A673 (cell line): ENCODE measurements at regions not wholly inside any gene's neighbourhood (a gene's known extent, or its start where the extent isn't known, plus 50 kb on each side); places are given as distances from the start of the nearest gene placed in this dataset.

Experiments
- BruUV-seq: library from RNA; stranded (reverse); fragments of 400-500 nt; replicated peaks from 2 replicates; lab custom pipeline; 2021; lab: Mats Ljungman, UMichigan
- CTCF ChIA-PET: fragments of 300-600 bp; sonication (Branson Sonifier 250); formaldehyde crosslinking; loops from one replicate; lab custom pipeline; 2022; ENCODE audit warnings: antibody characterized with exemption; lab: Charles Lee
- POLR2A ChIA-PET: fragments of 300-600 bp; sonication (Branson Sonifier 250); formaldehyde crosslinking; loops from one replicate; lab custom pipeline; 2022; ENCODE audit warnings: antibody characterized with exemption; ENCODE audit not compliant: low non-redundant PET; lab: Charles Lee
- DNase-seq: peaks from one replicate; pipeline ENCODE4 v3.0.0-alpha.2; 2015; ENCODE audit warnings: low spot score
- H3K27ac ChIP-seq: fragments of 200-600 bp; sonication (generic); 2 replicates; pipeline ENCODE4 v1.5.1; 2016; ENCODE audit warnings: mixed run types, low read depth, mild to moderate bottlenecking, mixed read lengths, antibody characterized with exemption, low read length; ENCODE audit not compliant: poor library complexity, severe bottlenecking
- H3K27me3 ChIP-seq: fragments of 200-600 bp; sonication (generic); replicated peaks from 2 replicates; pipeline ENCODE4 v1.6.1; 2017; ENCODE audit warnings: mixed run types, low read depth, mild to moderate bottlenecking, mixed read lengths, antibody characterized with exemption, low read length; ENCODE audit not compliant: insufficient read depth, poor library complexity
- H3K36me3 ChIP-seq: fragments of 200-600 bp; sonication (generic); 2 replicates; pipeline ENCODE4 v1.6.1; 2016; ENCODE audit warnings: mixed run types, mild to moderate bottlenecking, mixed read lengths, antibody characterized with exemption, low read length; ENCODE audit not compliant: insufficient read depth, poor library complexity, severe bottlenecking
- H3K4me1 ChIP-seq: fragments of 200-600 bp; sonication (generic); 2 replicates; pipeline ENCODE4 v1.6.1; 2017; ENCODE audit warnings: mixed run types, mild to moderate bottlenecking, mixed read lengths, antibody characterized with exemption, low read length; ENCODE audit not compliant: insufficient read depth, poor library complexity, severe bottlenecking
- H3K4me3 ChIP-seq: fragments of 200-600 bp; sonication (generic); 2 replicates; pipeline ENCODE4 v1.5.1; 2016; ENCODE audit warnings: low read depth, mixed run types, mild to moderate bottlenecking, mixed read lengths, low read length; ENCODE audit not compliant: poor library complexity, severe bottlenecking
- H3K9me3 ChIP-seq: fragments of 200-600 bp; sonication (generic); 2 replicates; pipeline ENCODE4 v1.6.1; 2016; ENCODE audit warnings: mixed run types, low read depth, mild to moderate bottlenecking, mixed read lengths, antibody characterized with exemption, low read length; ENCODE audit not compliant: poor library complexity, severe bottlenecking
- EZH2 ChIP-seq: fragments of 200-600 bp; sonication (generic); IDR thresholded peaks from 2 replicates; pipeline ENCODE4 v1.6.1; 2017; ENCODE audit warnings: borderline replicate concordance, low read depth, mild to moderate bottlenecking, mixed read lengths, antibody characterized with exemption, low read length; ENCODE audit not compliant: poor library complexity, severe bottlenecking
- intact Hi-C: fragments of 100-400 bp; cut with micrococcal nuclease; formaldehyde crosslinking; loops from one replicate; pipeline ENCODE4 v1.10.0; 2022; ENCODE audit not compliant: unreplicated experiment
- TF ChIP-seq, protein P1 (sequence below): fragments of 300-800, 200-600 bp; sonication (generic); conservative IDR thresholded peaks from 2 replicates; pipeline ENCODE4 v1.5.1; 2017; ENCODE audit warnings: low read depth, mild to moderate bottlenecking, antibody characterized with exemption, low read length, moderate library complexity, mixed read lengths

DNA sequence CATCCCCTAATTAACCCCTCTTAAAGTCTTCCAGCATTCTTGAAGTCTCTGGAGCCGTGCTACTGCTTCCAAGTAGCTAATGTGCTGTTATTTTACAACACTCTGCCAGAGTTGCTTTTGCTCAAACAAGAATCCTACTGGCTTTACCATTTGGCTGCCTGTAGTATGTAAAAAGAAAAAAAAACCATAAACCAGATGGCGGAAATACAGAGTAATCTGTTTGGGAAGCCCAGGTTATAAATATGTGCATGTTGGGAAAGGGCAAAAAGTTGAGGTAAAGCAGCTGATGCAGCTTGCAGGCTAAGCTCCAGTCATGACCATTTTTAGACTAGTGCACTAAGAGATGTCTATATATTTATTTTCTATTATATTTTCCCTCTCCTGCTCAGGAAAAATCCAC is 313.2 kb upstream of the ETAA1 start:
- BruUV-seq, result no TSS peak
- DNase-seq, result no peak
- peaks cover 4% of the 10 kb centered on the region for H3K9me3 ChIP-seq
- H3K4me3 ChIP-seq, result no peak overlapping the region
- H3K27ac ChIP-seq, result no peak overlapping the region
- H3K4me1 ChIP-seq, result no peaks in the 10 kb centered on the region
- TF ChIP-seq, protein P1, sequence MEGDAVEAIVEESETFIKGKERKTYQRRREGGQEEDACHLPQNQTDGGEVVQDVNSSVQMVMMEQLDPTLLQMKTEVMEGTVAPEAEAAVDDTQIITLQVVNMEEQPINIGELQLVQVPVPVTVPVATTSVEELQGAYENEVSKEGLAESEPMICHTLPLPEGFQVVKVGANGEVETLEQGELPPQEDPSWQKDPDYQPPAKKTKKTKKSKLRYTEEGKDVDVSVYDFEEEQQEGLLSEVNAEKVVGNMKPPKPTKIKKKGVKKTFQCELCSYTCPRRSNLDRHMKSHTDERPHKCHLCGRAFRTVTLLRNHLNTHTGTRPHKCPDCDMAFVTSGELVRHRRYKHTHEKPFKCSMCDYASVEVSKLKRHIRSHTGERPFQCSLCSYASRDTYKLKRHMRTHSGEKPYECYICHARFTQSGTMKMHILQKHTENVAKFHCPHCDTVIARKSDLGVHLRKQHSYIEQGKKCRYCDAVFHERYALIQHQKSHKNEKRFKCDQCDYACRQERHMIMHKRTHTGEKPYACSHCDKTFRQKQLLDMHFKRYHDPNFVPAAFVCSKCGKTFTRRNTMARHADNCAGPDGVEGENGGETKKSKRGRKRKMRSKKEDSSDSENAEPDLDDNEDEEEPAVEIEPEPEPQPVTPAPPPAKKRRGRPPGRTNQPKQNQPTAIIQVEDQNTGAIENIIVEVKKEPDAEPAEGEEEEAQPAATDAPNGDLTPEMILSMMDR, result no peak
- TF ChIP-seq EZH2, result no peak
- ChIA-PET POLR2A (no interaction called here), CTCF (no interaction called here)
- no peaks in the 10 kb centered on the region for H3K27me3 ChIP-seq
- intact Hi-C loops, result no loop called here
- no peaks in the 10 kb centered on the region for H3K36me3 ChIP-seq

GRCh38 chr2:67085146-67085545 is 312.0 kb upstream of the ETAA1 start:
- intact Hi-C loops, result no loop called here
- TF ChIP-seq EZH2, result no peak
- TF ChIP-seq, protein P1, result no peak
- ChIA-PET POLR2A (no interaction called here), CTCF (no interaction called here)
- Histone ChIP-seq H3K9me3 (peaks cover 4% of the 10 kb centered on the region), H3K27me3 (no peaks in the 10 kb centered on the region), H3K4me3 (no peak overlapping the region), H3K36me3 (no peaks in the 10 kb centered on the region), H3K27ac (no peak overlapping the region), H3K4me1 (no peaks in the 10 kb centered on the region)
- DNase-seq, result no peak
- no TSS peak for BruUV-seq

DNA sequence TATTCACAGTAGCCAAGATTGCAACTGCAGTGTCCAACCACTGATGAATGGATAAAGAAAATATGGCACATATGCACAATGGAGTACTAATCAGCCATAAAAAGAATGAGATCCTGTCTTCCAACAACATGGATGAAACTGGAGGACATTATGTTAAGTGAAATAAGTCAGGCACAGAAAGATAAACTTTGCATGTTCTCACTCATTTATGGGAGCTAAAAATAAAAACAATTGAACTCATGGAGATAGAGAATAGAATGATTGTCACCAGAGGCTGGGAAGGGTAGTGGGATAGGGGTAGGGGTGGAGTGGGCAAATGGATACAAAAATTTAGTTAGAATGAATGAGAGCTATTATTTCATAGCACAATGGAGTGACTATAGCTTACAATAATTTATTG is 305.5 kb upstream of the ETAA1 start:
- TF ChIP-seq EZH2, result no peak
- TF ChIP-seq, protein P1, result no peak
- H3K4me3 ChIP-seq, result no peak overlapping the region
- no peaks in the 10 kb centered on the region for H3K4me1 ChIP-seq
- CTCF ChIA-PET, result no interaction called here
- H3K9me3 ChIP-seq, result no peaks in the 10 kb centered on the region
- POLR2A ChIA-PET, result no interaction called here
- no peak for DNase-seq
- no peaks in the 10 kb centered on the region for H3K27me3 ChIP-seq
- intact Hi-C loops, result no loop called here
- no peak overlapping the region for H3K27ac ChIP-seq
- no peaks in the 10 kb centered on the region for H3K36me3 ChIP-seq
- no TSS peak for BruUV-seq
